DOHH2 (cell line): ENCODE measurements at regions not wholly inside any gene's neighbourhood (a gene's known extent, or its start where the extent isn't known, plus 50 kb on each side); places are given as distances from the start of the nearest gene placed in this dataset.

ENCODE experiments used
- CTCF ChIP-seq: fragments of 200-600 bp; sonication (generic); IDR thresholded peaks from one replicate; pipeline ENCODE4 v1.5.1; 2014; ENCODE audit warnings: antibody characterized with exemption, mild to moderate bottlenecking, low read depth, low read length; ENCODE audit not compliant: poor library complexity, severe bottlenecking
- EZH2phosphoT487 ChIP-seq: fragments of 200-600 bp; sonication (generic); IDR thresholded peaks from 2 replicates; pipeline ENCODE4 v1.6.1; 2017; ENCODE audit warnings: borderline replicate concordance, mild to moderate bottlenecking, antibody characterized with exemption, low read length, moderate library complexity, mixed read lengths

GRCh38 chr5:110094548-110094947, 404.8 kb downstream of the MAN2A1 start:
- no peak for TF ChIP-seq CTCF
- no peak for TF ChIP-seq EZH2phosphoT487
